WTC11 (cell line): ENCODE measurements at regions not wholly inside any gene's neighbourhood (a gene's known extent, or its start where the extent isn't known, plus 50 kb on each side); places are given as distances from the start of the nearest gene placed in this dataset.

Source experiments
- ATAC-seq: fragments of 200-7000 bp; cut with Tn5 transposase; 2 replicates; pipeline ENCODE4 v1.10.0; 2021; ENCODE audit warnings: mild to moderate bottlenecking, moderate library complexity
- CTCF ChIA-PET: fragments of 300-600 bp; sonication (Branson Sonifier 250); formaldehyde crosslinking; loops from one replicate; lab custom pipeline; 2021; ENCODE audit warnings: antibody characterized with exemption; lab: Charles Lee
- POLR2A ChIA-PET: fragments of 350-600 bp; sonication (Branson Sonifier 250); formaldehyde crosslinking; loops from one replicate; lab custom pipeline; 2021; ENCODE audit warnings: antibody characterized with exemption; lab: Charles Lee
- DNase-seq: peaks from one replicate; pipeline ENCODE4 v3.0.0; 2021; ENCODE audit warnings: low spot score
- H3K27ac Mint-ChIP-seq: 2 replicates; pipeline ENCODE4 v1.8.0; 2021; ENCODE audit warnings: mixed read lengths
- H3K27me3 Mint-ChIP-seq: 2 replicates; pipeline ENCODE4 v1.8.0; 2021; ENCODE audit warnings: low read depth, mild to moderate bottlenecking, moderate library complexity, mixed read lengths
- H3K36me3 Mint-ChIP-seq: 2 replicates; pipeline ENCODE4 v1.8.0; 2021; ENCODE audit warnings: mixed read lengths
- H3K4me1 Mint-ChIP-seq: 2 replicates; pipeline ENCODE4 v1.8.0; 2022; ENCODE audit warnings: mixed read lengths
- H3K4me3 Mint-ChIP-seq: 2 replicates; pipeline ENCODE4 v1.8.0; 2021; ENCODE audit warnings: mild to moderate bottlenecking, moderate library complexity, mixed read lengths
- H3K9me3 Mint-ChIP-seq: 2 replicates; pipeline ENCODE4 v1.8.0; 2021; ENCODE audit warnings: mixed read lengths
- AR ChIP-seq: fragments of 250-450 bp; sonication (Bioruptor Pico); IDR thresholded peaks from 2 replicates; pipeline ENCODE4 v1.9.0; 2021; ENCODE audit warnings: mild to moderate bottlenecking
- CBFB ChIP-seq: sonication (generic); formaldehyde crosslinking; IDR thresholded peaks from 2 replicates; pipeline ENCODE4 v1.8.1; 2022; ENCODE audit warnings: mild to moderate bottlenecking, low read depth, missing genetic modification reagents
- E2F1 ChIP-seq: sonication (generic); formaldehyde crosslinking; IDR thresholded peaks from 2 replicates; pipeline ENCODE4 v1.8.0; 2022; ENCODE audit warnings: mild to moderate bottlenecking, missing genetic modification reagents
- E2F5 ChIP-seq: sonication (generic); formaldehyde crosslinking; IDR thresholded peaks from 2 replicates; pipeline ENCODE4 v1.8.1; 2022; ENCODE audit warnings: mild to moderate bottlenecking, moderate library complexity, missing genetic modification reagents
- EMX1 ChIP-seq: fragments of 250-450 bp; sonication (Bioruptor Pico); IDR thresholded peaks from 2 replicates; pipeline ENCODE4 v1.8.0; 2021; ENCODE audit warnings: mild to moderate bottlenecking
- ETV6 ChIP-seq: sonication (generic); formaldehyde crosslinking; IDR thresholded peaks from 2 replicates; pipeline ENCODE4 v1.8.1; 2022; ENCODE audit warnings: mild to moderate bottlenecking, missing genetic modification reagents
- HMGA2 ChIP-seq: fragments of 250-450 bp; sonication (Bioruptor Pico); IDR thresholded peaks from 2 replicates; pipeline ENCODE4 v1.4.0; 2021; ENCODE audit warnings: mild to moderate bottlenecking, moderate library complexity
- JUN ChIP-seq: sonication (generic); formaldehyde crosslinking; IDR thresholded peaks from 2 replicates; pipeline ENCODE4 v1.8.0; 2023; ENCODE audit warnings: mild to moderate bottlenecking, missing genetic modification reagents
- NFE2L1 ChIP-seq: sonication (generic); formaldehyde crosslinking; IDR thresholded peaks from 2 replicates; pipeline ENCODE4 v1.8.1; 2023; ENCODE audit warnings: missing genetic modification reagents
- NFYB ChIP-seq: sonication (generic); formaldehyde crosslinking; conservative IDR thresholded peaks from 2 replicates; pipeline ENCODE4 v1.8.0; 2022; ENCODE audit warnings: low read depth, missing genetic modification reagents
- RELA ChIP-seq: sonication (generic); formaldehyde crosslinking; IDR thresholded peaks from 2 replicates; pipeline ENCODE4 v1.8.1; 2022; ENCODE audit warnings: missing genetic modification reagents, mild to moderate bottlenecking, borderline replicate concordance
- SOX15 ChIP-seq: fragments of 250-450 bp; sonication (Bioruptor Pico); IDR thresholded peaks from 2 replicates; pipeline ENCODE4 v1.9.0; 2021; ENCODE audit warnings: mild to moderate bottlenecking
- TEAD4 ChIP-seq: sonication (generic); formaldehyde crosslinking; IDR thresholded peaks from 2 replicates; pipeline ENCODE4 v1.8.0; 2022; ENCODE audit warnings: mild to moderate bottlenecking, missing genetic modification reagents
- TP53 ChIP-seq: sonication (generic); formaldehyde crosslinking; IDR thresholded peaks from 2 replicates; pipeline ENCODE4 v1.8.1; 2023; ENCODE audit warnings: mild to moderate bottlenecking, missing genetic modification reagents
- ZNF121 ChIP-seq: sonication (generic); formaldehyde crosslinking; IDR thresholded peaks from 2 replicates; pipeline ENCODE4 v1.8.0; 2023; ENCODE audit warnings: missing genetic modification reagents
- ZNF416 ChIP-seq: fragments of 250-450 bp; sonication (Bioruptor Pico); IDR thresholded peaks from 2 replicates; pipeline ENCODE4 v1.9.0; 2021; ENCODE audit warnings: mild to moderate bottlenecking, inconsistent platforms
- ZNF423 ChIP-seq: fragments of 250-450 bp; sonication (Bioruptor Pico); IDR thresholded peaks from 2 replicates; pipeline ENCODE4 v2.1.2; 2022; ENCODE audit warnings: mild to moderate bottlenecking, moderate library complexity
- ZSCAN18 ChIP-seq: fragments of 250-450 bp; sonication (Bioruptor Pico); IDR thresholded peaks from 2 replicates; pipeline ENCODE4 v2.1.2; 2022; ENCODE audit warnings: mild to moderate bottlenecking, moderate library complexity
- TF ChIP-seq, protein P1 (sequence below): sonication (generic); formaldehyde crosslinking; IDR thresholded peaks from 2 replicates; pipeline ENCODE4 v1.8.1; 2023; ENCODE audit warnings: mild to moderate bottlenecking, missing genetic modification reagents
- TF ChIP-seq, protein P2 (sequence below): sonication (generic); formaldehyde crosslinking; IDR thresholded peaks from 2 replicates; pipeline ENCODE4 v1.8.1; 2023; ENCODE audit warnings: mild to moderate bottlenecking, missing genetic modification reagents, borderline replicate concordance
- TF ChIP-seq, protein P3 (sequence below): sonication (generic); formaldehyde crosslinking; IDR thresholded peaks from 2 replicates; pipeline ENCODE4 v1.8.1; 2023; ENCODE audit warnings: mild to moderate bottlenecking, missing genetic modification reagents

DNA sequence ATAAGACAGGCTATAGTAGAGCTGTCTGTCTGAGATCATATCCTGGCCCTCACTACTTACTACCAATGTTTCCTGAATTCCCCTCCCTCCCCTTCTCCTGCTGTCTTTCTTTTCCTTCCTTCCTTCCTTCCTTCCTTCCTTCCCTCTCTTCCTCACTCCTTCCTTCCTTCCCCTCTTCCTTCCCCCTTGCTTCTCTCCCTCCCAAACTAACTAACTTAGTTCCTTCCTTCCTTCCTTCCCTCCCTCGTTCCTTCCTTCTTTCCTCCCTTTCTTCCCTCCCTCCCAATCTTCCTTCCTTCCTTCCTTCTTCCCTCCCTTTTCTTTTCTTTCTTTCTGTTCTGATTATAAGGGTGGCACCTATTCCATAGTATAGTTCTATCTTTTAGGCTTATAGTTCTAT is 150.0 kb upstream of the GDNF start (continued):
- TF ChIP-seq, protein P1, sequence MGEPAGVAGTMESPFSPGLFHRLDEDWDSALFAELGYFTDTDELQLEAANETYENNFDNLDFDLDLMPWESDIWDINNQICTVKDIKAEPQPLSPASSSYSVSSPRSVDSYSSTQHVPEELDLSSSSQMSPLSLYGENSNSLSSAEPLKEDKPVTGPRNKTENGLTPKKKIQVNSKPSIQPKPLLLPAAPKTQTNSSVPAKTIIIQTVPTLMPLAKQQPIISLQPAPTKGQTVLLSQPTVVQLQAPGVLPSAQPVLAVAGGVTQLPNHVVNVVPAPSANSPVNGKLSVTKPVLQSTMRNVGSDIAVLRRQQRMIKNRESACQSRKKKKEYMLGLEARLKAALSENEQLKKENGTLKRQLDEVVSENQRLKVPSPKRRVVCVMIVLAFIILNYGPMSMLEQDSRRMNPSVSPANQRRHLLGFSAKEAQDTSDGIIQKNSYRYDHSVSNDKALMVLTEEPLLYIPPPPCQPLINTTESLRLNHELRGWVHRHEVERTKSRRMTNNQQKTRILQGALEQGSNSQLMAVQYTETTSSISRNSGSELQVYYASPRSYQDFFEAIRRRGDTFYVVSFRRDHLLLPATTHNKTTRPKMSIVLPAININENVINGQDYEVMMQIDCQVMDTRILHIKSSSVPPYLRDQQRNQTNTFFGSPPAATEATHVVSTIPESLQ (CRISPR knock-in tag): no peak
- TF ChIP-seq AR (CRISPR knock-in tag): no peak
- no peak for TF ChIP-seq TP53 (CRISPR knock-in tag)
- no peak for TF ChIP-seq ZNF423 (CRISPR knock-in tag)
- no peak for TF ChIP-seq JUN (CRISPR knock-in tag)
- TF ChIP-seq ZSCAN18: no peak
- no peak for TF ChIP-seq E2F1 (CRISPR knock-in tag)
- no peak for TF ChIP-seq EMX1 (CRISPR knock-in tag)
- TF ChIP-seq CBFB: no peak
- TF ChIP-seq TEAD4 (CRISPR knock-in tag): no peak

DNA sequence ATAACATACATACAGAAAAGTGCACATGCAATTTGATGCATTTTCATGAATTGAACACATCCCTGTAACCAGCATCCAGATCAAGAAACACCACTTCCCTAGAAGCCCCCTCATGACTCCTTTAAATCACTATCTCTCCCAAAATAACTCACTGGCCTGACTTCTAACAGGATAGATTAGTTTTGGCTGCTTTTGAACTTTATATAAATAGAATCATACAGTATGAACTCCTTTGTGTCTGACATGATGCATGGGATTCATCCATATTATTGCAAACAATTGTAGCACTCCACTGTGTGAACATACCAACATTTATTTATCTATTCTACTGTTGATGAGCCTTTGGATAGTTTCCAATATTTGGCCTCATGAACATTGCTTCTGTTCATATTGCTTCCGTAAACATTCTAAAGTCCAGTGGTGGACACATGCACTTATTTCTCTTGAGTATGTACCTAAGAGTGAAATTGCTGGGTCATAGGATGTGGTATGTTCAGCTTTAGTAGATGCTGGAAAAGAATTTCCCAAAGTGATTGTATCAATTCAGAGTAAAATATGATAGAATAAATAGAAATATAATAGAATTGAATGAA is 148.7 kb upstream of the GDNF start:
- Mint-ChIP-seq H3K27me3 (no peaks in the 10 kb centered on the region; the same call in 1 of the 2 replicates), H3K27ac (no peak overlapping the region), H3K9me3 (no peaks in the 10 kb centered on the region), H3K36me3 (no peaks in the 10 kb centered on the region), H3K4me3 (no peak overlapping the region), H3K4me1 (peaks cover 11% of the 10 kb centered on the region)
- no peak for ATAC-seq
- ChIA-PET POLR2A (no interaction called here), CTCF (no interaction called here)
- TF ChIP-seq ETV6 (CRISPR knock-in tag) (no peak), E2F5 (CRISPR knock-in tag) (no peak), ZNF416 (CRISPR knock-in tag) (no peak), AR (CRISPR knock-in tag) (no peak), ZNF121 (CRISPR knock-in tag) (no peak), SOX15 (no peak), HMGA2 (no peak), RELA (CRISPR knock-in tag) (no peak), NFE2L1 (CRISPR knock-in tag) (no peak), NFYB (CRISPR knock-in tag) (no peak)
- TF ChIP-seq, protein P2, sequence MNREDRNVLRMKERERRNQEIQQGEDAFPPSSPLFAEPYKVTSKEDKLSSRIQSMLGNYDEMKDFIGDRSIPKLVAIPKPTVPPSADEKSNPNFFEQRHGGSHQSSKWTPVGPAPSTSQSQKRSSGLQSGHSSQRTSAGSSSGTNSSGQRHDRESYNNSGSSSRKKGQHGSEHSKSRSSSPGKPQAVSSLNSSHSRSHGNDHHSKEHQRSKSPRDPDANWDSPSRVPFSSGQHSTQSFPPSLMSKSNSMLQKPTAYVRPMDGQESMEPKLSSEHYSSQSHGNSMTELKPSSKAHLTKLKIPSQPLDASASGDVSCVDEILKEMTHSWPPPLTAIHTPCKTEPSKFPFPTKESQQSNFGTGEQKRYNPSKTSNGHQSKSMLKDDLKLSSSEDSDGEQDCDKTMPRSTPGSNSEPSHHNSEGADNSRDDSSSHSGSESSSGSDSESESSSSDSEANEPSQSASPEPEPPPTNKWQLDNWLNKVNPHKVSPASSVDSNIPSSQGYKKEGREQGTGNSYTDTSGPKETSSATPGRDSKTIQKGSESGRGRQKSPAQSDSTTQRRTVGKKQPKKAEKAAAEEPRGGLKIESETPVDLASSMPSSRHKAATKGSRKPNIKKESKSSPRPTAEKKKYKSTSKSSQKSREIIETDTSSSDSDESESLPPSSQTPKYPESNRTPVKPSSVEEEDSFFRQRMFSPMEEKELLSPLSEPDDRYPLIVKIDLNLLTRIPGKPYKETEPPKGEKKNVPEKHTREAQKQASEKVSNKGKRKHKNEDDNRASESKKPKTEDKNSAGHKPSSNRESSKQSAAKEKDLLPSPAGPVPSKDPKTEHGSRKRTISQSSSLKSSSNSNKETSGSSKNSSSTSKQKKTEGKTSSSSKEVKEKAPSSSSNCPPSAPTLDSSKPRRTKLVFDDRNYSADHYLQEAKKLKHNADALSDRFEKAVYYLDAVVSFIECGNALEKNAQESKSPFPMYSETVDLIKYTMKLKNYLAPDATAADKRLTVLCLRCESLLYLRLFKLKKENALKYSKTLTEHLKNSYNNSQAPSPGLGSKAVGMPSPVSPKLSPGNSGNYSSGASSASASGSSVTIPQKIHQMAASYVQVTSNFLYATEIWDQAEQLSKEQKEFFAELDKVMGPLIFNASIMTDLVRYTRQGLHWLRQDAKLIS (CRISPR knock-in tag): no peak
- TF ChIP-seq, protein P3, sequence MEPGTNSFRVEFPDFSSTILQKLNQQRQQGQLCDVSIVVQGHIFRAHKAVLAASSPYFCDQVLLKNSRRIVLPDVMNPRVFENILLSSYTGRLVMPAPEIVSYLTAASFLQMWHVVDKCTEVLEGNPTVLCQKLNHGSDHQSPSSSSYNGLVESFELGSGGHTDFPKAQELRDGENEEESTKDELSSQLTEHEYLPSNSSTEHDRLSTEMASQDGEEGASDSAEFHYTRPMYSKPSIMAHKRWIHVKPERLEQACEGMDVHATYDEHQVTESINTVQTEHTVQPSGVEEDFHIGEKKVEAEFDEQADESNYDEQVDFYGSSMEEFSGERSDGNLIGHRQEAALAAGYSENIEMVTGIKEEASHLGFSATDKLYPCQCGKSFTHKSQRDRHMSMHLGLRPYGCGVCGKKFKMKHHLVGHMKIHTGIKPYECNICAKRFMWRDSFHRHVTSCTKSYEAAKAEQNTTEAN (CRISPR knock-in tag): no peak
- no peak for DNase-seq
